Type B pancreatic cell (in vitro differentiated cells): ENCODE measurements at regions not wholly inside any gene's neighbourhood (a gene's known extent, or its start where the extent isn't known, plus 50 kb on each side); places are given as distances from the start of the nearest gene placed in this dataset.
A peak's percentile ranks its signal among the peaks of the same experiment; 100 is the strongest.

Source experiments
- DNase-seq: peaks from one replicate; pipeline ENCODE4 v3.0.0; 2021; ENCODE audit warnings: mixed read lengths; ENCODE audit not compliant: unreplicated experiment; ENCODE audit errors: extremely low spot score
- H3K27ac Mint-ChIP-seq: 2 replicates; pipeline ENCODE4 v1.8.0; 2021; ENCODE audit warnings: mild to moderate bottlenecking, mixed read lengths
- H3K27me3 Mint-ChIP-seq: 2 replicates; pipeline ENCODE4 v1.8.0; 2021; ENCODE audit warnings: mixed read lengths
- H3K36me3 Mint-ChIP-seq: 2 replicates; pipeline ENCODE4 v1.8.0; 2021; ENCODE audit warnings: mixed read lengths
- H3K4me1 Mint-ChIP-seq: one replicate; pipeline ENCODE4 v1.8.0; 2021; ENCODE audit warnings: mixed read lengths; ENCODE audit not compliant: unreplicated experiment
- H3K4me3 Mint-ChIP-seq: 2 replicates; pipeline ENCODE4 v1.8.0; 2021; ENCODE audit warnings: mild to moderate bottlenecking, mixed read lengths
- H3K9me3 Mint-ChIP-seq: 2 replicates; pipeline ENCODE4 v1.8.0; 2021; ENCODE audit warnings: mixed read lengths
- TF ChIP-seq, protein P1 (sequence below): fragments of 200-600 bp; sonication (generic); conservative IDR thresholded peaks from 2 replicates; pipeline ENCODE4 v1.5.0; 2021; ENCODE audit warnings: antibody characterized with exemption, mild to moderate bottlenecking

DNA sequence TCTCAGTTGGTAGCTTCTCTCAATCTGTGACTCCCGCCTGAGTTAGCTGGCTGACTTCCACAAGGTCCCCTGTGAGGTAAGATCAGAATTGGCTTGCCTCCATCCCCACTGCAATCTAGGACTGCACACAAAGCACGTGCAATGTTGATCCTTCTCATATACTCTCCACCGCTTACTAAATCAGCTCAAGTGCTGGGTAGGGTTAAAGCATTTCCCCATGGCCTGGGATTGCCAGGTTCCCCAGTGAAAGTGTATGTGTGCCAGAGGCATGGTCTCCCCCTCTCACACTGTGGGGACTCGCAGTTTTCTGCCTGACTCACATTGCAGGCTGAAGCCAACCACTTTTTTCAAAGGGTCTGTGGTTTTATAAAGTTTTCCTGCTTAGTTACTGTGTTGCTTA lies 886.9 kb downstream of the FAM133A start:
- H3K27me3 Mint-ChIP-seq: no peaks in the 10 kb centered on the region
- DNase-seq: no peak
- H3K27ac Mint-ChIP-seq: no peak overlapping the region
- H3K9me3 Mint-ChIP-seq: no peaks in the 10 kb centered on the region
- TF ChIP-seq, protein P1, sequence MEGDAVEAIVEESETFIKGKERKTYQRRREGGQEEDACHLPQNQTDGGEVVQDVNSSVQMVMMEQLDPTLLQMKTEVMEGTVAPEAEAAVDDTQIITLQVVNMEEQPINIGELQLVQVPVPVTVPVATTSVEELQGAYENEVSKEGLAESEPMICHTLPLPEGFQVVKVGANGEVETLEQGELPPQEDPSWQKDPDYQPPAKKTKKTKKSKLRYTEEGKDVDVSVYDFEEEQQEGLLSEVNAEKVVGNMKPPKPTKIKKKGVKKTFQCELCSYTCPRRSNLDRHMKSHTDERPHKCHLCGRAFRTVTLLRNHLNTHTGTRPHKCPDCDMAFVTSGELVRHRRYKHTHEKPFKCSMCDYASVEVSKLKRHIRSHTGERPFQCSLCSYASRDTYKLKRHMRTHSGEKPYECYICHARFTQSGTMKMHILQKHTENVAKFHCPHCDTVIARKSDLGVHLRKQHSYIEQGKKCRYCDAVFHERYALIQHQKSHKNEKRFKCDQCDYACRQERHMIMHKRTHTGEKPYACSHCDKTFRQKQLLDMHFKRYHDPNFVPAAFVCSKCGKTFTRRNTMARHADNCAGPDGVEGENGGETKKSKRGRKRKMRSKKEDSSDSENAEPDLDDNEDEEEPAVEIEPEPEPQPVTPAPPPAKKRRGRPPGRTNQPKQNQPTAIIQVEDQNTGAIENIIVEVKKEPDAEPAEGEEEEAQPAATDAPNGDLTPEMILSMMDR: no peak
- no peak overlapping the region for H3K4me3 Mint-ChIP-seq
- no peaks in the 10 kb centered on the region for H3K36me3 Mint-ChIP-seq
- H3K4me1 Mint-ChIP-seq: no peaks in the 10 kb centered on the region

DNA sequence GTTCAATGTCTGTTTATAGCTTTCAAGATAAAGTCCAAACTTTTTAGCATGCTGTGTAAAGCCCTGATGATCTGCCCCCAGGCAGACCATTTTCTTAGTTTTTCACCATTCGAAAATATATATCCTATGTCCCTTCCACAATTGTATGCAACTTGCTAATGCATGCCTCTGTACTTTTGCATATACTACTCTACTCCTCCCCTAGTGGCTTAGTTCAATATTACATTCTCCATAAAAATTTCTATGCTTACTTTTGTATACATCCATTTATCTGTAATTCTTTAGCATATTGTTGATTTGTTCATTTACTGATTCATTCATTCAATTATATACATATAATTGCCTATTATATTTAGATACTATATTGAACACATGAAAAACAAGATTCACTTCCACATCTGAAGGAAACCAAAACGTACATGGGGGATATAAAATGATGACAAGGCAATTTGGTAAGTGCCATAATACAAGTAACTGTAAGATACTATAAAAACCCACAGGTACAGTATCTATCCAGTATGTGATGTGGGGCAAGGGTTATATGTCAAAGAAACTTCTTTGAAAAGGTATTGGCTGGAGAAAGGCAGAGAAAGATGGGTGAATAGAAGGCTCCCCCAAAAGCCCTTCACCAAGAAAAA lies 902.5 kb downstream of the FAM133A start:
- Mint-ChIP-seq H3K27ac (no peak overlapping the region), H3K36me3 (no peaks in the 10 kb centered on the region), H3K4me1 (no peaks in the 10 kb centered on the region), H3K27me3 (no peaks in the 10 kb centered on the region), H3K4me3 (no peak overlapping the region), H3K9me3 (no peaks in the 10 kb centered on the region)
- TF ChIP-seq, protein P1: peak; percentile 71
- no peak for DNase-seq

DNA sequence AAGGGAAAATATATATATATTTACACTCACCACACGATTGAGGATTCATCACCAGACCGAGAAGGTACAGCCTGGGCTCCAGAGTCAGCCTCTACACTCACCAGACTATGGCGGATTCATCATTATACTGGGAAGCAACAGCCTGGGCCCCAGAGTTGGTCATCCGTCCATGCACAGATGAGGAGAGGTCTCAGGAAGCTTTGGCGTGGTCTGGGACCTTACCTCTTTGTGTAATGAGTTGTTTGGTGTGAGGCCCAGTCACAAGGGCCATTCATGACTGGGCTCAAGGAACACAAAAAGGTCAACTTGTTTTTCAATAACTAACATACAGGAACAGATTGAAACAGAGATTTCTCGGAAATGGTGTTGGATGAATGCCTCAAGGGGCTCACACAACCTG lies 926.1 kb downstream of the FAM133A start:
- TF ChIP-seq, protein P1: no peak
- no peaks in the 10 kb centered on the region for H3K36me3 Mint-ChIP-seq
- no peaks in the 10 kb centered on the region for H3K4me1 Mint-ChIP-seq
- H3K27ac Mint-ChIP-seq: no peak overlapping the region
- no peaks in the 10 kb centered on the region for H3K27me3 Mint-ChIP-seq
- DNase-seq: no peak
- no peak overlapping the region for H3K4me3 Mint-ChIP-seq
- H3K9me3 Mint-ChIP-seq: no peaks in the 10 kb centered on the region

DNA sequence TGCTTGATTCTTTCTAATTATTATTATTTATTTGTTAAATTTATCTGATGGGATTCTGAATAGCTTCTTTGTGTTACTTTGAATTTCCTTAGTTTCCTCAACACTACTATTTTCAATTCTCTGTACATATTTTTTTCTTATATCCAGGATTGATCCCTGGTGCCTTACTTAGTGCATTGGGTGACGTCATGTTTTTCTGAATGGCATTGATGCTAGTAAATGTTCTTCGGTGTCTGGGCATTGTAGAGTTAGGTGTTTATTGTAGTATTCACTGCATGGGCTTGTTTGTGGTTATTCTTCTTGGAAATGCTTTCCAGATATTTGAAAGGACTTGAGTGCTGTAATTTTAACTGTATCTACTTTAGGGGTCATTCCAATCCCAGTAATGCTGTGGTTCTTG lies 938.1 kb downstream of the FAM133A start:
- Mint-ChIP-seq H3K36me3 (no peaks in the 10 kb centered on the region), H3K4me3 (no peak overlapping the region), H3K27me3 (no peaks in the 10 kb centered on the region), H3K4me1 (no peaks in the 10 kb centered on the region), H3K9me3 (no peaks in the 10 kb centered on the region), H3K27ac (no peak overlapping the region)
- no peak for DNase-seq
- TF ChIP-seq, protein P1: no peak

DNA sequence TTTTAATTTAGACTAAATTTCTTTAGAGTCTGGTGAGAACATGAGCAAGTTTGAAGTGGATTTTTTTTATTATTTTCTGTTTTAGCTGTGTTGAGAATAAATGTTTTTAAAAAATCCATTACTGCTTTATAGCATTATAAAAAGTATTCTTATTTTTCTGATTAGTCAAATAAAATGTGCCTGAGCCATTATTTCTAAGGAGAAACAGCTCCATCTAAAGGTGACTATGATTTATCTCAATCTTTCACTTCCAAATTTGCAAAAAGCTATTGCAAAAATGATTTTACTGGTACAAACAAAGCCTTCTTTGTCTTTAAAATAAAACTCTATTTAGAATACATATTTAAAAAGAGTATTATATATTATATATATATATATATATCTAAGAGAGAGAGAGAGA lies 959.2 kb downstream of the FAM133A start:
- H3K36me3 Mint-ChIP-seq: peaks cover 6% of the 10 kb centered on the region
- no peak overlapping the region for H3K4me3 Mint-ChIP-seq
- peaks cover 9% of the 10 kb centered on the region for H3K9me3 Mint-ChIP-seq
- H3K27me3 Mint-ChIP-seq: no peaks in the 10 kb centered on the region
- no peak for DNase-seq
- H3K27ac Mint-ChIP-seq: no peak overlapping the region
- H3K4me1 Mint-ChIP-seq: no peaks in the 10 kb centered on the region
- TF ChIP-seq, protein P1: peak; percentile 36

DNA sequence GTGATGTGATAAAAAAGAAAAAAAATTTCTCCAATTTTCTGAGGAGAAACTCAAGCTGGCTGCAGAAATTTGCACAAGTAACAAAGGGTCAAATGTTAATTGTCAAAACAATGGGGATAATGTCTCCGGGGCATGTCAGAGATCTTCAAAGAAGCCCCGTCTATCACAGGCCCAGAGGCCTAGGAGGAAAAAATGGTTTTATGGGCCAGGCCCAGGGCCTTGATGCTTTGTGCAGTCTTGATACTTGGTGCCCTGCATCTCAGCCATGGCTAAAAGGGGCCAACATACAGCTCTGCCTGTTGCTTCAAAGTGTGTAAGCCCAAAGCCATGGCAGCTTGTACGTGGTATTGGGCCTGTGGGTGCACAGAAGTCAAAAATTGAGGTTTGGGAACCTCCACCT lies 961.0 kb downstream of the FAM133A start:
- TF ChIP-seq, protein P1: no peak
- Mint-ChIP-seq H3K27ac (no peak overlapping the region), H3K27me3 (no peaks in the 10 kb centered on the region), H3K4me3 (no peak overlapping the region), H3K9me3 (peaks cover 12% of the 10 kb centered on the region), H3K4me1 (no peaks in the 10 kb centered on the region), H3K36me3 (peaks cover 6% of the 10 kb centered on the region)
- DNase-seq: no peak
